ENCODE measurements at regions not wholly inside any gene's neighbourhood (a gene's known extent, or its start where the extent isn't known, plus 50 kb on each side); places are given as distances from the start of the nearest gene placed in this dataset.

- TF ChIP-seq ARNT (IDR thresholded peaks at IDR 0.05) (no peak), ZNF384 (IDR thresholded peaks at IDR 0.05) (no peak), ELF4 (IDR thresholded peaks at IDR 0.05) (no peak), SP1 (IDR thresholded peaks at IDR 0.05) (no peak)
These were observed 191.2 kb upstream of the PHYHIPL start for GRCh38 chr10:58985216-58985615.
